Mammary epithelial cell (primary cell): ENCODE measurements at regions not wholly inside any gene's neighbourhood (a gene's known extent, or its start where the extent isn't known, plus 50 kb on each side); places are given as distances from the start of the nearest gene placed in this dataset.

ENCODE experiments used
- CTCF ChIP-seq, 2 donors: IDR thresholded peaks in 1 of 2; conservative IDR thresholded peaks in 1 of 2; 2 replicates each; pipeline ENCODE4 v1.5.1; 2011 to 2012; ENCODE audit warnings: inconsistent platforms in 2 of 2, low read length in 2 of 2, mild to moderate bottlenecking in 2 of 2, control low read depth in 1 of 2, low read depth in 1 of 2; ENCODE audit not compliant: insufficient read depth in 1 of 2; ENCODE audit errors: extremely low read depth in 1 of 2
- EZH2 ChIP-seq: IDR thresholded peaks from 2 replicates; pipeline ENCODE4 v1.6.1; 2012; ENCODE audit warnings: low read length, inconsistent platforms, borderline replicate concordance

DNA sequence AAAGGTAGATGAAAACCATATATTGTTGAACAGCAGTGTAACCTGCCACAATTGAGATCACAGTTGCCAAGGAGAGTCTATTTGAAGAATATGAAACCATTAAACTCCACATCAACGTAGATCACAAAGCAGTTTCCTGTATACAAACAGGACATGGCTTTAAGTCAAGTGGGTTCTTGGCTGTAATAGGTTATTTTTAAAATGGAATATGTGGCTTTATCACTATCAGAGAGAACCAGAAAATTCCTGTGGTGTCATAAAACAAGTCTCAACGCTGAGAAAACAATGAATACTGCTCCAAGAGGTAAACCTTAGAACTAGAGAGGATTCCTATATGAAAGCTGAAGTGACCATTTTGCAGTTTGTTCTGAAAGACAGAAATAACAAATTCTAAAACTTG, 999.7 kb downstream of the CDH11 start:
- TF ChIP-seq CTCF (conservative IDR thresholded peaks at IDR 0.05 in 1 of 2, IDR thresholded peaks at IDR 0.05 in 1 of 2; ENCODE audit: extremely low read depth in 1 of 2, insufficient read depth in 1 of 2, low read depth in 1 of 2, low read length in 2 of 2) = no peak
- TF ChIP-seq EZH2 = no peak
